ENCODE measurements at regions not wholly inside any gene's neighbourhood (a gene's known extent, or its start where the extent isn't known, plus 50 kb on each side); places are given as distances from the start of the nearest gene placed in this dataset.
"Not testable (repeated sequence)": the region's sequence is repeated elsewhere in the genome, so short reads cannot be mapped to it uniquely, and the experiment has no call there.

- DNase-seq (ENCODE audit: low read depth), result no peak
Measured at GRCh38 chr18:30160124-30160523, 882.4 kb downstream of the DSC3 start.

GRCh38 chr18:30150586-30151250, 891.8 kb downstream of the DSC3 start:
- DNase-seq (ENCODE audit: low read depth), result no peak
- H3K4me3 ChIP-seq (ENCODE audit: low read length), result no peak overlapping the region
- TF ChIP-seq CTCF (IDR thresholded peaks at IDR 0.05; ENCODE audit: insufficient read depth, low read depth, low read length, missing control alignments), result no peak

More at GRCh38 chr18:30160124-30160523, 882.4 kb downstream of the DSC3 start:
- no peak for TF ChIP-seq CTCF (IDR thresholded peaks at IDR 0.05; ENCODE audit: insufficient read depth, low read depth, low read length, missing control alignments)
- H3K4me3 ChIP-seq (ENCODE audit: low read length), result no peak overlapping the region

- no peak for TF ChIP-seq CTCF (IDR thresholded peaks at IDR 0.05; ENCODE audit: insufficient read depth, low read depth, low read length, missing control alignments)
Measured at GRCh38 chr18:30149585-30149984, 893.0 kb downstream of the DSC3 start.

GRCh38 chr18:30142870-30143269, 899.7 kb downstream of the DSC3 start:
- no peak overlapping the region for H3K4me3 ChIP-seq (ENCODE audit: low read length)
- no peak for DNase-seq (ENCODE audit: low read depth)
- TF ChIP-seq CTCF (IDR thresholded peaks at IDR 0.05; ENCODE audit: insufficient read depth, low read depth, low read length, missing control alignments), result no peak

More at GRCh38 chr18:30149585-30149984, 893.0 kb downstream of the DSC3 start:
- H3K4me3 ChIP-seq (ENCODE audit: low read length), result no peak overlapping the region
- no peak for DNase-seq (ENCODE audit: low read depth)

- DNase-seq (ENCODE audit: low read depth), result no peak
- no peak for TF ChIP-seq CTCF (IDR thresholded peaks at IDR 0.05; ENCODE audit: insufficient read depth, low read depth, low read length, missing control alignments)
- H3K4me3 ChIP-seq (ENCODE audit: low read length), result no peak overlapping the region
Measured at GRCh38 chr18:30142248-30142647, 900.3 kb downstream of the DSC3 start.

- DNase-seq (ENCODE audit: low read depth), result peak; percentile 82
- not testable (repeated sequence) for H3K4me3 ChIP-seq (ENCODE audit: low read length)
Measured at GRCh38 chr18:30141506-30141905, 901.0 kb downstream of the DSC3 start.

GRCh38 chr18:30139631-30140287, 902.8 kb downstream of the DSC3 start:
- H3K4me3 ChIP-seq (ENCODE audit: low read length), result no peak overlapping the region
- TF ChIP-seq CTCF (IDR thresholded peaks at IDR 0.05; ENCODE audit: insufficient read depth, low read depth, low read length, missing control alignments), result no peak
- no peak for DNase-seq (ENCODE audit: low read depth)
